ENCODE measurements at regions not wholly inside any gene's neighbourhood (a gene's known extent, or its start where the extent isn't known, plus 50 kb on each side); places are given as distances from the start of the nearest gene placed in this dataset.

GRCh38 chr11:19598456-19598855 lies 114.2 kb upstream of the NAV2 start:
- Histone ChIP-seq H3K4me3 (ENCODE audit: severe bottlenecking) (no peak overlapping the region), H3K9me3 (ENCODE audit: severe bottlenecking) (peaks cover 3% of the 10 kb centered on the region), H3K27ac (ENCODE audit: poor library complexity, severe bottlenecking) (no peak overlapping the region), H3K4me1 (ENCODE audit: insufficient read depth, poor library complexity, severe bottlenecking) (peaks cover 25% of the 10 kb centered on the region), H3K36me3 (ENCODE audit: low read depth) (no peaks in the 10 kb centered on the region), H3K27me3 (ENCODE audit: insufficient read depth, poor library complexity, severe bottlenecking) (no peaks in the 10 kb centered on the region)
- TF ChIP-seq CTCF (IDR thresholded peaks at IDR 0.05; ENCODE audit: poor library complexity, severe bottlenecking): no peak
- DNase-seq (ENCODE audit: low spot score) (no peak), ATAC-seq (ENCODE audit: low read depth) (no peak)

GRCh38 chr11:19597876-19598275 lies 114.8 kb upstream of the NAV2 start:
- no peaks in the 10 kb centered on the region for H3K36me3 ChIP-seq (ENCODE audit: low read depth)
- no peaks in the 10 kb centered on the region for H3K27me3 ChIP-seq (ENCODE audit: insufficient read depth, poor library complexity, severe bottlenecking)
- ATAC-seq (ENCODE audit: low read depth) (no peak), DNase-seq (ENCODE audit: low spot score) (no peak)
- TF ChIP-seq CTCF (IDR thresholded peaks at IDR 0.05; ENCODE audit: poor library complexity, severe bottlenecking): no peak
- H3K4me3 ChIP-seq (ENCODE audit: severe bottlenecking): no peak overlapping the region
- H3K9me3 ChIP-seq (ENCODE audit: severe bottlenecking): peaks cover 3% of the 10 kb centered on the region
- H3K27ac ChIP-seq (ENCODE audit: poor library complexity, severe bottlenecking): peak overlapping the region; percentile 86
- H3K4me1 ChIP-seq (ENCODE audit: insufficient read depth, poor library complexity, severe bottlenecking): peaks cover 25% of the 10 kb centered on the region

GRCh38 chr11:19597206-19597605 lies 115.4 kb upstream of the NAV2 start:
- Histone ChIP-seq H3K27ac (ENCODE audit: poor library complexity, severe bottlenecking) (peak overlapping the region; percentile 86), H3K9me3 (ENCODE audit: severe bottlenecking) (peaks cover 3% of the 10 kb centered on the region), H3K4me3 (ENCODE audit: severe bottlenecking) (no peak overlapping the region), H3K27me3 (ENCODE audit: insufficient read depth, poor library complexity, severe bottlenecking) (no peaks in the 10 kb centered on the region), H3K36me3 (ENCODE audit: low read depth) (no peaks in the 10 kb centered on the region), H3K4me1 (ENCODE audit: insufficient read depth, poor library complexity, severe bottlenecking) (peaks cover 25% of the 10 kb centered on the region)
- ATAC-seq (ENCODE audit: low read depth) (no peak; the same call in 2 of the 3 replicates), DNase-seq (ENCODE audit: low spot score) (no peak)
- no peak for TF ChIP-seq CTCF (IDR thresholded peaks at IDR 0.05; ENCODE audit: poor library complexity, severe bottlenecking)

- ATAC-seq (ENCODE audit: low read depth): peak; percentile 88
- TF ChIP-seq CTCF (IDR thresholded peaks at IDR 0.05; ENCODE audit: poor library complexity, severe bottlenecking): no peak
- Histone ChIP-seq H3K9me3 (ENCODE audit: severe bottlenecking) (peaks cover 3% of the 10 kb centered on the region), H3K36me3 (ENCODE audit: low read depth) (no peaks in the 10 kb centered on the region), H3K4me1 (ENCODE audit: insufficient read depth, poor library complexity, severe bottlenecking) (peaks cover 25% of the 10 kb centered on the region), H3K27me3 (ENCODE audit: insufficient read depth, poor library complexity, severe bottlenecking) (no peaks in the 10 kb centered on the region), H3K27ac (ENCODE audit: poor library complexity, severe bottlenecking) (peak overlapping the region; percentile 86), H3K4me3 (ENCODE audit: severe bottlenecking) (no peak overlapping the region)
- no peak for DNase-seq (ENCODE audit: low spot score)
Observed at GRCh38 chr11:19595840-19596751, 116.5 kb upstream of the NAV2 start.

- H3K4me3 ChIP-seq (ENCODE audit: severe bottlenecking): no peak overlapping the region
- no peaks in the 10 kb centered on the region for H3K27me3 ChIP-seq (ENCODE audit: insufficient read depth, poor library complexity, severe bottlenecking)
- TF ChIP-seq CTCF (IDR thresholded peaks at IDR 0.05; ENCODE audit: poor library complexity, severe bottlenecking): no peak
- H3K36me3 ChIP-seq (ENCODE audit: low read depth): no peaks in the 10 kb centered on the region
- ATAC-seq (ENCODE audit: low read depth) (no peak), DNase-seq (ENCODE audit: low spot score) (no peak)
- peak overlapping the region; percentile 86 for H3K27ac ChIP-seq (ENCODE audit: poor library complexity, severe bottlenecking)
- peaks cover 3% of the 10 kb centered on the region for H3K9me3 ChIP-seq (ENCODE audit: severe bottlenecking)
- H3K4me1 ChIP-seq (ENCODE audit: insufficient read depth, poor library complexity, severe bottlenecking): peaks cover 25% of the 10 kb centered on the region
Observed at GRCh38 chr11:19595499-19595839, 117.2 kb upstream of the NAV2 start.

All from RWPE2 (cell line).